ENCODE measurements at regions not wholly inside any gene's neighbourhood (a gene's known extent, or its start where the extent isn't known, plus 50 kb on each side); places are given as distances from the start of the nearest gene placed in this dataset.

- TF ChIP-seq POLR2A (IDR thresholded peaks at IDR 0.05) = no peak
- TF ChIP-seq CTCF (IDR thresholded peaks at IDR 0.05) = no peak
These were observed 91.1 kb upstream of the CLMN start for GRCh38 chr14:95410838-95411237.

All from uterus (tissue), 2 donors.